ENCODE measurements at regions not wholly inside any gene's neighbourhood (a gene's known extent, or its start where the extent isn't known, plus 50 kb on each side); places are given as distances from the start of the nearest gene placed in this dataset.
"Not testable (repeated sequence)": the region's sequence is repeated elsewhere in the genome, so short reads cannot be mapped to it uniquely, and the experiment has no call there.

- DNase-seq: no peak
These were observed 96.4 kb upstream of the SMAD3 start for GRCh38 chr15:66968806-66969596.

GRCh38 chr15:66974131-66974530, 91.3 kb upstream of the SMAD3 start:
- DNase-seq: not testable (repeated sequence)

- not testable (repeated sequence) for DNase-seq
These were observed 89.2 kb upstream of the SMAD3 start for GRCh38 chr15:66976106-66976640.

- DNase-seq: not testable (repeated sequence)
These were observed 85.1 kb upstream of the SMAD3 start for GRCh38 chr15:66980326-66980725.

GRCh38 chr15:66981771-66982170, 83.6 kb upstream of the SMAD3 start:
- DNase-seq: no peak

- DNase-seq: no peak
These were observed 83.2 kb upstream of the SMAD3 start for GRCh38 chr15:66982250-66982649.

DNA sequence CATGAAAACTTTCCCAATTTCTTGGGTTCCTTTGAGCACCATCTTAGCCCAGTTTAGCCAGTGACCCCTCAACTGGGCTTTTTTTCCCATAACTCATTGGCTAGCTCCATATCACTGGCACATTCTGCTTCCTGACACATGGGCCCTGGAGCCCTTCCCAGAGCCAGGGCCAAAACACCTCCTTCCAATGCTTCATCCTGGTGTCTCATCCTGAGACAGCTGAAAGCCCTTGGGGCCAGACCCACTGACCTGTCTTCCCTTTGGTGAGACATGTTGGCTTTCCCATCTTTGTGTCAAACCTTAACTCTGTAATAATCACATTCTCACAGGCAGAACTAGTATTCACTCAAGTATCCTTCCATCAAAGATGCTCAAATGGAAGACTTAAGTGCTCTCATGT, 82.6 kb upstream of the SMAD3 start:
- no peak for DNase-seq

- no peak for DNase-seq
These were observed 79.7 kb upstream of the SMAD3 start for GRCh38 chr15:66985653-66986052.

DNA sequence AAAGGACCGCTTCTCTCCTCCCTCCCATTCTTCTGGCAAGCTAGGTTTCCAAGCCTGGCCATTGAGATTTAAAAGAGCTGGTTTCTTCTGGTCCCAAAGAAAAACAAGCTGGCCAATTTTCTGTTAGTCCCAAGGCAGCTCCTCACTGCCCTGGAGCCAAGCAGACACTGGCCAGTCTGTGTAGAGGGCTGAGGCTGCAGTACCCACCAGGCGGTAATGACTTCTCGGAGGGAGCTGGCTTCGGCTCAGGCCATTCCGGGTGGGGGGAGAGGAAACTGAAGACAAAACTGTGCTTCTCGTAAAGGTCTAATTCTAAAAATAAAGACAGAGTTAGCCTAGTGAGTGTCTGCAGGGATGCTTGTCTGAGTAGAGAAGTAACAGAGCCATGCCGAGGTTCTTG, 78.5 kb upstream of the SMAD3 start:
- DNase-seq: no peak

DNA sequence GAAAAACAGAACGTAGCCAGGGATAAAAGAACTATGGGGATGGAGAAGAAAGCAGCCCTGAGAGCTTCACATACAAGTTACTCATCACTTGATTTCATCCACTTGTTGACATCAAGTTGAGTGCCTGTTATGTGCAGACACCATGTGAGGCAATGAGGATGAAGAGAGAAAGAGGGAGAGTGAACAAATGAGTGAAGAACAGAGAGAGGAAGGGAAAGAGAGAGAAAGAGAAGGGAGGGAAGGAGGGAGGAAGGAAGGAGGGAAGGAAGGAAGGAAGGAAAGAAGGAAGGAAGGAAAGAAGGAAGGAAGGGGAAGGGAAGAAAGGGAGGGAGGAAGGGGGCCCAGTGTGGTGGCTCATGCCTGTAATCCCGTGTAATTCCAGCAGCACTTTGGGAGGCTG, 72.3 kb upstream of the SMAD3 start:
- DNase-seq: no peak

DNA sequence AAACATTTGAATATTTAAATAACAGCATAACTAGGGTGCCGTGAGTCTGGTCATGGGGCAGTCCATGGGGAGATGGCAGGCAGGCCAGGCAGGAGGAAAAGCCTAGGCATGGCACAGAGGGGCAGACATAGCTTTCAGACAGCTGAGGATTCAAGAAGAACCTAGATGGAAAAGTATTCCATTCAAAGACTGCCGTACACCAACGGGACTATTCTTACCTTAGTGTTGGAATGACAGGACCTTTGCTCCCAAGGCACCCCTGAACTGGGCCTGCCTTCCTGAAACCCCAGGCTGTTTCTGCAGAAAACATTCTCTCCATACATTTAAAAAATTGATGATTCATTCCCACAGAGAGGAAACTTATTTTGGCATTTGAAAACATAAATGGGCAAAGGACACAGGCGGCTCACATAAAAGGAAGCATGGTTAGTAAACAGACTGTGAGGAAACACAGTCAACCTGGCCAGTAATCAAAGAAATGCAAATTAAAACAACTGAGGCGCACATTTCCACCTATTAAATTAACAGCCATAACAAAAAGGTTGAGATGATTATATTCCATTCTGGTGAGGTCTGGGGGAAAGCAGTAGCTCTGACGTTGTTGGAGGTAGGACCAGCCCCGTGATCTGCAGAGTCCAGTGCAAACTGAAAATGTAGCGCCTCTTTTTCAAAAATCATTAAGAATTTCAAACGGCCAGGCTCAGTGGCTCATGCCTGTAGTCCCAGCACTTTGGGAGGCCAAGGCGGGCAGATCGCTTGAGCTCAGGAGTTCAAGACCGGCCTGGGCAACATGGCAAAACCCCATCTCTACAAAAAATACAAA, 71.3 kb upstream of the SMAD3 start:
- DNase-seq: no peak

DNA sequence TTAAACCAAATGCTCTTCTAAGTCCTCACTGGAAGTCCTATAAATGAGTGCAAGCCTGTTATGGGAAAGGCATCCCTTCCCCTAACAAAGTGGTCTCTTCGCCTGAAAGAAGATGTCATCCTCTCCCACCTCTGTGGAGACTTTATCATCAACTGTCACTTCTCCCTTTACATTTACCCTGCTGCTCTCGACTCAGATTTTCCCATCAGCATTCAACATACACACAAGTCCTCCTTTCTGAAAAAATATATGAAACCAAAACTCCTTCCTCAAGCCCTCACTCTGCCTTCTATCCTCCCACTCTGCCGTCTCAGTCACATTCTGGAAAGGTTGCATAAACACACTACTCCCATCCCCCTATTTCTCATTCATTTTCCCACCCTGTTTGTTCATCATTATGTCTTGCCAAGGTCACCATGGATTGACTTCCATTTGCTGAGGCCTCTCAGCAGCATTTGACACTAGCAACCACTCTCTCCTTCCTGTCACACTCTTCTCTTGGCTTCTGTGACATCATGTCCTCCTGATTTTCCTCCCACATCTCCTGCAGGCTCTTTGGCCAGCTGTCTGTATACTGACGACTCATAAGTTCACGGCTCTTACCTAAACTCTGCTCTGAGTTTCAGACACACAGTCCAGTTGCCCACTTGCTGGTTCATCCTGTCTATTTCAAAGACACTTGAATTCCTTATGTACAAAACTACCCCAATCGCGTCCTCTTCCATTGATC, 70.3 kb upstream of the SMAD3 start:
- DNase-seq: no peak

DNA sequence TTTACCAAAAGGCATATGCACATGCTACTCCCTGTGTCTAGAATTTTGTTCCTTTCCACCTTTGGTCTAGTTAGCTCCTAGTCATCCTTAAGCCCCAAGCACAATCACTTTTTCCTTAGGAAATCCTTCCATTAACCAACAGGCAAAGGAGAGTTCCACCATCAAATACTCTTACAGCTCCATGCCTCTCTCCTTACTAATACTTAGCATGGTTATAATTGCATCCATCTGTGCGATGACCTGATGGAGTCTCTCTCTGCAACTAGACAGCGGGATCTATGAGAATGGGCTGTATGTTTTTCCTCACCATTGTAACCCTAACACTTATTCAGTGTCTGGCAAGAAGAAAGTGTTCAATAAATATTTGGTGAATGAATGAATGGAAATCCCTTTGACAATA, 69.3 kb upstream of the SMAD3 start:
- no peak for DNase-seq

- DNase-seq: no peak
These were observed 68.2 kb upstream of the SMAD3 start for GRCh38 chr15:66997212-66997611.

- DNase-seq: not testable (repeated sequence)
These were observed 67.2 kb upstream of the SMAD3 start for GRCh38 chr15:66998234-66998633.

- no peak for DNase-seq
These were observed 66.1 kb upstream of the SMAD3 start for GRCh38 chr15:66999046-66999968.

GRCh38 chr15:67000896-67001295, 64.5 kb upstream of the SMAD3 start:
- DNase-seq: no peak

DNA sequence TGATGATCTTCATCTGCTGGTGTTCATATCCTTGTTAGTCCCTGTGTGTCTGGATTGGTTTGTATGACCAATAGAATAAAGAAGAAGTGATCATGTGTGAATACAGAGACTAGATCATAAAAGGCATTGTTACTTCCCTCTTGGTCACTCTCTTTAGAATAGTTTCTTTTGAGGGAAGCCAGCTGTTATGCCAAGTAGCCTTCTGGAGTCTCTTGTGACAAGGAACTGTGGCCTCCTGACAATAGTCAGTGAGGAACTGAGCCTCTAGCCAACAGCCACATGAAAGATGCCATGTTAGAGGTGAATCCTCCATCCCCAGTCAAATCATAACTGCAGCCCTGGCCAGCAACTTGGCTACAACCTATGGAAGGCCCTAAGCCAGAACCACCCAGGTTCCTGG, 63.0 kb upstream of the SMAD3 start:
- no peak for DNase-seq

DNA sequence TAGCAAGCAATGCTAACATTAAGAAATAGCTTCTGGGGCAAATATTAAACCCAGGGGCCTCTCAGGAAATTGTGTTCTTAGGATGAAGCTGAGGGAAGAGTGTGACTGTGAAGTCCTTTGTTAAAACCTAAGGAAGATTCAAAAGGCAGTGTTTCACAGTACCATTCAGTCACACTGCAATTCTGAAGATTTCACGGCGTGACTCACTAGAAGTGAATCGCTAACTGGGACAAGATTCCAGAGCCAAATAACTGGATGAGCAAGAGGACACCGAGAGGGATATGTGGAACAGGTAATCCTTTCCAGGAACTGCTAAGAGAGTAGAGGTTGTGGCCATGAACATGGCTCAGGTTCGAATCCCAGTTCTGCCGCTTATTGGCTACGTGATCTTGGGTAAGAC, 61.8 kb upstream of the SMAD3 start:
- no peak for DNase-seq

DNA sequence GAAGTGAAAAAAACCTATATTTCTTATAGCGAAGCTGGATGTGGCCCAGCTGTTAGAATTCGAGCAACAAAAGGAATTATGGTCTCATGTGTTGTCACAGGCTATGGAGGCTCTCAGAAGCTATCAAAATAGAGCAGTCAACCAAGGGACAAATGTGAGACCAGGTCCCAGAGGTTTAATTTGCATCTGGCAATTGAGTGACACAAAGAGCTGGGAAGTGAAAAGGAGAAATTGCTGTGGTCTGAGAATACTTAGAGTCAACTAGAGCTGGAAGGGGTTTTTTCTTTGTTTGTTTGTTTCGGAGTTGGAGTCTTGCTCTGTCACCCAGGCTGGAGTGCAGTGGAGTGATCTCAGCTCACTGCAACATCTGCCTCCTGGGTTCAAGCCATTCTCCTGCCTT, 61.3 kb upstream of the SMAD3 start:
- DNase-seq: no peak

DNA sequence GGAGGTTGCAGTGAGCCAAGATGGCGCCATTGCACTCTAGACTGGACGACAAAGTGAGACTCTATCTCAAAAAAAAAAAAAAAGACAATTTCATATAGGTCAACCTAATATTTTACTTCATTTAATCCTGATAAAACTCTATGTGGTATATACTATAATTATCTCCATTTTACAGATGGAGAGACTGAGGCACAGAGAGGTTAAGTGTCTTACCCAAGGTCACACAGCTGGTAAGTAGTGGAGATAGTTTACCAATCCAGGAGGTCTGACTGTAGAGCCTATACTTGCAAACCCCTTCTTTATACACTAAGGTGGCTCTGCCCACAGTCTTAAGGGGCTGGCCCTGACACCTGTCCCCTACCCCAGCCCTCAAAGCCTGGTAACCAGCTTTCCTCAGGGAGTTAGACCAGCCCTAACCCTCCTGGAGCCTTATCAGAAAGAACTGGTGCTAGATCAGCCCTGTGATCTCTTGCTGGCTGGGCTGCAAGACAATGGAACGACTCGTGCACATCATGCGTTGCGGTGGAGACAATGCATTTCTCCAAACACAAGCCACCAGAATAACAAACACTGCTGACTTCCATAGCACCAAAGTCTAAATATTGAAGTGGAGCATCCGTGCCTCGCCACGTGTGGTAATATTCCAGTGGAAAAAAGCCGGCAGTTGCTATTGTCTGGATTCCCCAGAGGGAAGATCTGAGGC, 60.0 kb upstream of the SMAD3 start:
- DNase-seq: no peak
